ENCODE measurements at regions not wholly inside any gene's neighbourhood (a gene's known extent, or its start where the extent isn't known, plus 50 kb on each side); places are given as distances from the start of the nearest gene placed in this dataset.

DNA sequence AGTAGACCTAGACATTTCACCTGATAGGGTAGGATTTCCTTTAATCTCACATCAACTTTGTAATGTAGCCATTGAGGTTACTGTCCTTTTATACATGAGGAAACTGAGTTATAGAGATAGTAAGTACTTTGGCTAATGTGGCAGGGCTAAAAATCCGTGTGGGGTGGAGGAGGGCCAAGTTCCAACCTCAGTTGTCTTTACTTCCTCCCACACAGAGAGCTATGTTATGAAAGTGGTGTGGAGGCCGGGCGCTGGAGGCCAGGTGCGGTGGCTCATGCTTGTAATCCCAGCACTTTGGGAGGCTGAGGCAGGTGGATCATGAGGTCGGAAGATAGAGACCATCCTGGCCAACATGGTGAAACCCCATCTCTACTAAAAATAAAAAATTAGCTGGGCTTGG lies 173.3 kb downstream of the PALM2AKAP2 start:
- DNase-seq = no peak

DNA sequence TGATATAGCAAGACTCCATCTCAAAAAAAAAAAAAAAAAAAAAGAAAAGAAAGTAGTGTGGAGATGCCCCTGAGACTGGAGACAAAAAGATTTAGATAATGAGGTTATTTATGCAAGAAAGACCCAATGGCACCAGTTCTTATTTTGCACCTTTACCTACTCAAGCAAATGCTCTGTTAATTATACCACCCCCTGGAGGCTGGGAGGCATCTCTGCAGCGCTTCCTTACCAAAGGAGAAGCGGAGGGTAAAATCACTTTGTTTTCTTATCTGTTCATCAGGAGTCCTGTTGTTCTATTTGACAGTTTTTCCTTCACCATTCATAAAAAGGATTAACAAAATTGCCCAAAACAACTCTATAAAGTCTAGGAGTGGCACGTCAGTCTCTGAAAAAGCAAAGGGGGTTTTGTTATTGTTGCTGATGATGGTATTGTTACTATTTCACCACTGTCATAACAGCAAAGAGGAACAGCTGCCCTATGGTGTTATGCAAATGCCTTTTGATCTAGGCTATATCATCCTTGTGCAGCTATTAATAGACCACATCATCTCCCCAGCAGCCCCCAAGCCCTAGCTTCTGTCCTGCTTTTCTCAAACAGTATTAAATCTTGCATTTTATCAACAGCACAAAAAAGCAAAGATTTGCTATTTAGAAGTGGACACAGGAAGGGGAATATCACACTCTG lies 174.0 kb downstream of the PALM2AKAP2 start:
- no peak for DNase-seq

DNA sequence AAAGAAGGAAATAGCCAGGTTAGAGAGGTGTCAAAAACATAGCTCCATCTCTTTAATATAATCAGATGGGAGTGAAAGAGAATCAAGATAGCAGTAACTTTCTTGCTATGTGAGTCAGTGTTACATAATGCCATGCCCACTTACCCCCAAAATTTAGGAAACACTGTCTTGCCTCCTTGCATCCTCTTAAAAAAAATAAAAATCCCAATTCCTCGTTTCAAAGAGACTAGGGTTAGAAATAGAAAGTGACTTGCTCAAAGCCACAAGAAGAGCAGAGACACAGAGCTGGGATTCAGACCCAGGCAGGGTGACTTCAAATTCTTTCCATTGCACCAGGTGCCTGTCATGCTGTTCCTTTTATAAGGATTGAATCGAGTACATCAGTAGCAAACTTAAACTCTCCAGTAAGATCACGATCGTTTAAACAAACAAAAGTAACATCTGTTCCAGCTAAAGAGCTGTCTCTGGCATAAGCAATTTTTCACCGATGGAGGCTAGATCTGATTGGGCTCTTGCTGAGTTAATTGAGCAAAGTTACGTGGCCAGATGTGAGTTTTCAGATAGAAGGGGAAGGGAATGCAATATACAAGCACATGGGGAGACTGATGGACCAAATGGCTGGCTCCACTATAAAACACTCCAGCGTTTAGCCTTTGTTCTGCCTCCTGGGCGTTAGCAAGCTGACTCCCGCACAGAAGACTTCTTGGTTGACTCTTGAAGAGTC lies 176.9 kb downstream of the PALM2AKAP2 start:
- no peak for DNase-seq

DNA sequence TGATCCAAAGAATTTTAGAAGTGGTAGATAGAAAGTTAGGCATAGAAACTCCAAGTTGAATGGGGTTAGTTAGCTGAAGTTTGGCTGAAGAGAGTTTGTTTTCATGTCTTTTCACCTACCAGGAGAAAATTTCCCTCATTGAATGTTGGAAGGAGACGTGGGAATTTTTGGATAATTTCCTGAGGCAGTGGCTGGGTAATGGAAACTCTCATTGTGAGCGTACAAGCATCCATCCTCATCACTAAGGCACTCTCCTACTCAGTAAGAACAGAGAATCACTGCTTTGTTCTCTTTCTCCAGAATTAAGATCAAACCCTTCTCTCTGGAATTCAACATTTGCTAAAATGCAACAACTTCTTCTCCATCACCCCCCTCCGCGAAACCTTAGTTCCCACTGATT lies 179.7 kb downstream of the PALM2AKAP2 start:
- DNase-seq = no peak

DNA sequence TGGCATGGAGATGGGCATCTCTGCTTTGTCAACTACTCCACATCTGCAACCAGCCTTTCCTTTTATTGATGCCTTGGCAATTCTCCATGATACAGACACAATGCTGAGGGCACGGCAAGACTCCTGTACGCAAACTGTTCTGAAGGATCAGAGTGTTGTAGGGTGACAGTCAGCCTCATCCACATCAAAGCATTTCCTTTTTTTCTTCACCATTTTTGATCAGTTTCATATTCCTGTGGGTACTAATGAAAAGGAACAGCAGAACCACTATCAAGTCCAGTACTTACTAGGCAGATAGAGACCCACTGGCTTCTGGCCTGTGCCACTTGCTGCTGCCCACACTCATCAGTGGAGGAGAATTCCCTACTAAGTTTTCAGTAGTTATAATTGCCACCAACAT lies 181.6 kb downstream of the PALM2AKAP2 start:
- DNase-seq = no peak

DNA sequence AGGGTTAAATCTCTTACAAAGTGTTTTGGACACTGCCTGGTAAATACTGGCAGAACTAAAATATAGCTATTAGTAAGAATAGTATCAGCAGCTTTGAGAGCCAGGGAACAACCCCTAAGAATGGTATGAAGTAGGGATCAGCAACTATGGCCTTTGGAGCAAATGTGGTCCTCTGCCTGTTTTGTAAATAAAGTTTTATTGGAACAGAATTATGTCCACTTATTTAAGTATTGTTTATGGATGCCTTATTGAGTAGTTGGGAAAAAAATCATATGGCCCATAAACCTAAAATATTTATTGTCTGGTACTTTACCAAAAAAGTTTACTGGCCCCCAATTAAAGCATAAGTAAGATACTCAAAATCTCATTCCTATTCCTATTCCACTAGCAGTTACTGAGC lies 182.2 kb downstream of the PALM2AKAP2 start:
- DNase-seq = no peak

DNA sequence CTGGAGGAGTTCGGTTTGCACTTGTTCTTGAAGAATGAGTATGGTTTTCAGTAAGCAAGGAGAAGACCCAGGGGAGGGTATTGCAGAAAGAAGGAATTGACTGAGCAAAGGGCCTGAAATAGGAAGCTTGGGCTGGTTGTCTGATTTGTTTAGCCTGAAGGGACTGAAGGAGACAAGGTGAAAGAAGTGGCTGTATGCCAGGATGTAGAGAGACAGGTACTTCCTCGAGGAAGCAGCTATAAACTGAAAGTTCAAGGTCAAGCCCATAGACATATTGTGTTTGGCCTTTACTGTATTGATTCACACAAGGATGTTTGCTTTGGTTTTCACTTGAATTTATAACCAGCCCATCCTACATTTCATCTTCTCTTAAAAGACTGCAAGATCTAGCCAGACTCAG lies 183.1 kb downstream of the PALM2AKAP2 start:
- no peak for DNase-seq

DNA sequence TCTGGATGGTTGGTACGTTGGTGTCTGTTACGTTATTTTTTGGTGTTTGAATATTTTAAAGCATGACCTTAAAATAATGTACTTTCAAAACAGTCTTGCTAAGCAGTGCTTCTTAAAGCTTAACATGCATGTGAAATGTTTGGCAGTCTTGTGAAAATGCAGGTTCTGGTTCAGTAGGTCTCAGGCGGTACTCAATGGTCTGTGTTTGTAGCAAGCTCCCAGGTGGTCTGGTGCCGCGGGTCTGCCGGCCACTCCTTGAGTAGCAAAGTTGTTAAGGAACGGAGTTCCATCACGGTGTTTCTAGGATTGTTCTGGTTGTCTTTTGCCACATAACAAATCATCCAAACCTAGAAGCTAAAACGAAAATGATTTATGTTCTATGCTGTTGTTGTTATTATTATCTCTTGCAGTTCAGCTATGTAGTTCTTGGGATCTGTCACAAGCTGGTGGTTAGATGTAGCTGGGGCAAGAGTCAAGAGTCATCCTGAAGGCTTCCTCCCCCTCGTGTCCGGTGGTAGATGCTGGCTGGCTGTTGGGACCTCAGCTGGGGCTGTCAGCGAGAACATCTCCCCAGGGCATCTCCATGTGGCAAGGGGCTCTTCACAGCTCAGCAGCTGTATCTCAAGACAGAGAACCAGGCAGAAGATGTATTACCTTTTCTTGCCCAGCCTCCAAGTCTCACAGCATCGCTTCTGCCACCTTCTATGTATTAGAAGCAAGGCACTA lies 186.8 kb downstream of the PALM2AKAP2 start:
- DNase-seq = peak; percentile 33

DNA sequence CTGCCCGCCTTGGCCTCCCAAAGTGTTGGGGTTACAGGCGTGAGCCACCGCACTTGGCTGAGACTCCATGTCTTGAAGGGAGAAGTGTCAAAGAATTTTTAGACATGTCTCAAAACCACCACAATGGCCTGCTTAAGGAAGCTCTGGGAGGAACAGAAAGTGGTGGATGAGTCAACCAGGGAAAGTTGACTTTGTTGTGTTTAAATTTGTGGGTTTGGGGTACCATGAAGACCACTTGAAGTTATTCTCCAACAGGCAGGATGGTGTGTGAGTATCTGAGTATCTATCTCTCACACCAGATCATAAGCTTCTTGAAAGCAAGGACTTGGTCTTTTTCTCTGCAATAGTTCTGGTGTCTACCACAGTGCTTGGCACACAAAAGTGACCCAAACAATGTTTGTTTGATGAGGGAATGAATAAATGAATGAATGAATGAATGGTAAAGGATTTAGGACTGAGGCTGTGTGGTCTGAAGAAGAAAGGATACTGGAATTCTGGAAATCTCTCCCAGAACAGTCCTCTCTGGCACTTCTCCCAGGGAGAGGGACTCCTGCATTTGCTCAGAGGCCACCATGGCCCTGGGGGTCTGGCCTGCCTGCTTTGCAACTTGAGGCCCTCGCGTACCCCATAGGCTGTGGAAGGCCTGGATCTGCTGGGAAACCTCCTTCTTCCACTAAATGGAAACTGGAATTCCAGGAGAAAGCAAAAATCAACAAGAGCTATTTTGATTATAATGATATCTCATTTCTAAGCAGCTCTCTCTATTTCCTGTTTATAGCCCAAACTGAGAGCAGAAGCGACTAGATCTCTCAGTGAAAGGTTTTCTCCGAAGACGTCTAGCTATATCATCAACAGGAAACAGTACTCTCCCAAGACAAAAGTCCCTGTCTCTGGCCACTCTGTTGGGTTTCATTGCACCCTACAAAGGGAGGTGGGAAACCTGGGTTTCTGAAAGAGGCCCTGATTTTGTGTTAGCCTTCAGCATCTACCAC lies 187.9 kb downstream of the PALM2AKAP2 start:
- DNase-seq = no peak

DNA sequence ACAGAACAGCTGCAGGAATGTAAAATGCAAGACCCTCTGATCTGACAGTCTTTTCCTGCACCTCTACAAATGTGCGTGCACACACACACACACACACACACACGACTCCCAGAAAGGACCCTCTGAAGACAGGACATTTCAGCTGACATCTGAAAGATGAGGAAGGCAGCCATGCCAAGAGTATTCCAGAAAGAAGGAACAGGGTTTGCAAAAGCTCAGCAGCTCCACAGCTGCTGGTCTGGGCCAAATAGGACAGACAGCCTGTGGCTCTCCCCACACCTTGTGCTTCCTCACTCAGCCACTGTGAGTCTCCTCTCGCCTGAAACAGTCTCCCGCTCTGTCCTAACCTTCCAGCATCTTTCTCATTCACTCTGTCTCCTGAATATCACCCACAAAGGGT lies 189.0 kb downstream of the PALM2AKAP2 start:
- DNase-seq = peak; percentile 45

DNA sequence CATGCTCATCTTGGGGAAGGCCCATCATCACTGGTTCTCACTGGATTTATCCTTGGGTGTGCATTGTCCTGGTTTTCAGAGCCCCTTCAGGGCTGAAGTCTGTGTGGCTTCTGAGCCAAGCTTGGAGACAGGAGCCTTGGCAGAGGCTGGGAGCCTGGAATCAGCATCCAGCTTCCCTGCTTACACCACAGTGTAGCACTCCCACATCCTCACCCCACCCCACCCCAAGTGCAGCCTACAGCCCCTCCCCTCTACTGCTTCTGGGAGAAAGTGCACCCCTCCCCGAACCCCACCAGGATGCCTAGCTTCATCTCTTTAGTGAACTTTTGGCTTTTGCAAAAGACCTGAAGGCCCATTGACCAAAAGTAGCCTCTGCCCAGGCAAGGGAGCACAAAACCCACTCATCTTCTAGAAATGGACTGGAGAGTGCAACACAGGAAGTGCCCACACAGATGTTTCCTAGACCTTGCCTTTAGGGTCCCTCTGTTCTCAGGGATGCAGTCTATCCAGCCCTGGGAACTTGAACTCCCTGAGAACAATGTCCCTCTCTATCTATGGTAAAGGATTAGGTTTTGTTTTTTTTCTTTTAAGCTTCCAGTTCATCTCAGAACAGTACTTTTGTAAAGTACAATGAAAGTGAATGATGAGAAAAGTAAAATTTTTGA lies 189.7 kb downstream of the PALM2AKAP2 start:
- no peak for DNase-seq

DNA sequence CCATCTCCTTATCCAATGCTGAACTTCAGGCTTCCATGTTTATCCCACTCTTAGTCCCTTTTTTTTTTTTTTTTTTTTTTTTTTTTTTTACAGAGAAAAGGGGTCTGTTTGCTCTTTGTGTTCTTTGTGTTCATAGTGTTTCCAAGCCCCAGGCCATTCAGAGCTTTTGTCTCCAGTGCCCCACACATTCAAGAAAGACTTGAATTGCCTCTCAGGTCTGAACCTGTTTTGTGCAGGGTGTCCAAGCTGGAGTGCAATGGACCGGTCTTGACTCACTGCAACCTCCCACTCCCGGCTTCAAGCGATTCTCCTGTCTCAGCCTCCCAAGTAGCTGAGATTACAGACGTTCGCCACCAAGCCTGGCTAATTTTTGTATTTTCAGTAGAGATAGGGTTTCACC lies 191.2 kb downstream of the PALM2AKAP2 start:
- no peak for DNase-seq

DNA sequence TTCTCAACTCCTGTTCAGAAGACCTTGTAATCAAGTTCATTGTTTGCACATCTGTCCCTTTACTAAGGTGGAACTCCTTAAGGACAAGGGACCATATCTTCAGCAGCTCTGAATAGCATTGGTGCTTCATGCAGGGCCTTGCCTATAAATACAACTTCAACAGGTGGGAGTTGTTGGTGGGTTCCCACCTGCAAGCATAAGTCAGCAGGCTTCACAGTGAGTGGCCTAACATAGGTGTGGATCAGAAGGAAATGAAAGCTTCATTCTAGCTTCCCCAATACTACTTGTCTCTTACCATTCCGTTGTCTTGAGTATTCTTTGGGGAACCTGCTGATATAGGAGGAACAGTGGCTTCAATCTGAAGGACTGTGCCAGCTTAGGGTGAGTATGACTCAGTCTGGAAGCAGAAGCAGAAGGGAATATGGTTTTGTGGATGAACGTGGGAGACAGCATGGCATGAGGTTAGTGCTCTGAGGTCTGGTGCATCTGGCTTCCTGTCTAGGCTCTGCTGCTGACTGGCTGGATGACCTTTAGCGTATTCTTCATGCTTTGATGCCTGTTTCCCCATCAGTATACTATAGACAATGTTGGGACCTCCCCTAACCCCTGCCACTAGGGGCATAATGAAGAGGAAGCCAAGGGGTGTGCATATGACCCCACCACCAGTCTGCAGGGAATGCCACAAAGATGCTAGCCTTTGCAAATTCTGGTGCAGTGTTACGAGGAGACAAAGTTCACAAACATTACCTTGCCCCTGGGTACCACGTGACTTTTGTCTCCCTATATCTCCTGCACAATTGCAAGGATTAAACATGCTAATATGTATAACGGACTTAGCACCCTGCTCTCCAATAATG lies 192.3 kb downstream of the PALM2AKAP2 start:
- no peak for DNase-seq

DNA sequence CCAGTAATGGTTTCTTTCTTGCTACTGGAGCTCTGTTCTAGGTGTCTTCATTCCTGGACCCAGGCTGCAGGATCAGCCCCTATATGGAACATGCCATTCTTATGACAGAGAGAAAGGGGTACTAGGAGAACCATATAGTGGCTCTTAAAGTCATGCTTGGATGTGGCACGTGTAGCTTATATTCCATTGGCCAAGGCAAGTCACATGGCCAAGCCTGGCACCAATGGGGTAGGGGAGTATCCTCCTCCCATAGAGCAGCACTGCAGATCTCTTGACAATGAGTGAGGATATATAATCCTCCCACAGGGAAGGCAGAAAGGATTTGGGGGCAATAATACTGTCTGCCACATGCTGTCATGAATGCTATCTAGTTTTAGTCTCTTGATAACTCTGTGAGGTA lies 193.3 kb downstream of the PALM2AKAP2 start:
- no peak for DNase-seq

DNA sequence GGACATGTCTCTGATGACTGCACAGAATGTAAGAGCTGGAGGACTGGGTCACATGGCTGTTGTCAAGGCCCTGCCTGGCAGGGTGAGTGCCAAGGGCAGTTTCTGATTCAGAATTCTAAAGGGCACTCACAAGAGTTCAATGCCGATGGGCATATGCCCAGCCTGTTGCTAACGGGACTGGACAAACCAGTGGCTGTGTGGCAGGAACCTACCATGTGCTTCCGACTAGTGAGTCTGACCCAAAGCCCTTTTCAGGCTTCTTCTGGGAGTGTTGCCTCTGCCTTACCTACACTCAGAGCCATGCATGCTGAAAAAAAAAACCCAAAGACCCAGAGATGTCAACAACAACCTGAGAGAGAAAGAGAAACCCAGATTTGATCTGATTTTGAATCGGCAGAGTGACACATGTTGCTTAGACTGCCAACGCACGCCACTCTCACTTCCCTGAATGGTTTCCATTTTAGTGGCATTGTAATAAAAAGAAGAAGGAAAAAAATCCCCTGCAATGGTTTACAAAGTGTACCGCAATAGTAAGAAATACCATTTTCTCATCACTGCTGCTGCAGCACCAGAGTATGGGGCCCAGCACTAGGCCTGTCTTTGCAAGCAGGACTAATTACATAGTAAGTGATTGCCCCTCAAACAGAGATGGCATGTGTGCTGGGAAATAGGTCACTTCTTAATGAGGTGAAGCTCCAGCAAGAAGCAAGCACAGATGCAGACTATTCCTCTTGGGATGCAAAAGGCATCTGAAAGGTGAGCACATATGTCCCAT lies 194.3 kb downstream of the PALM2AKAP2 start:
- DNase-seq = no peak

DNA sequence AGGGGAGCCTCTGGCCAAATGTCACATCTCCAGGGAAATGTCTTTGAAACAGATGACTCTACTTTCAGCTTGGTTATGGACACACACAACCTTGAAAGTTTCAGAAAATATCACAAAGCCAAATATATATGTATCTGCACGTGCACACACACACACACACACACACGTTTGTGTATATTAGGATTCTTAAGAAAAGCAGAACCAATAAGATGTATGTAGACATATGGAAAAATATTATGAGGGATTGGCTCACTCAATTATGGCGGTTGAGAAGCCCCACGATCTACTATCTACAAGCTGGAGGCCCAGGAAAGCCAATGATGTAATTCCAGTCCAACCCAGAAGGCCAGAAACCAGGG lies 194.9 kb downstream of the PALM2AKAP2 start:
- DNase-seq = no peak

DNA sequence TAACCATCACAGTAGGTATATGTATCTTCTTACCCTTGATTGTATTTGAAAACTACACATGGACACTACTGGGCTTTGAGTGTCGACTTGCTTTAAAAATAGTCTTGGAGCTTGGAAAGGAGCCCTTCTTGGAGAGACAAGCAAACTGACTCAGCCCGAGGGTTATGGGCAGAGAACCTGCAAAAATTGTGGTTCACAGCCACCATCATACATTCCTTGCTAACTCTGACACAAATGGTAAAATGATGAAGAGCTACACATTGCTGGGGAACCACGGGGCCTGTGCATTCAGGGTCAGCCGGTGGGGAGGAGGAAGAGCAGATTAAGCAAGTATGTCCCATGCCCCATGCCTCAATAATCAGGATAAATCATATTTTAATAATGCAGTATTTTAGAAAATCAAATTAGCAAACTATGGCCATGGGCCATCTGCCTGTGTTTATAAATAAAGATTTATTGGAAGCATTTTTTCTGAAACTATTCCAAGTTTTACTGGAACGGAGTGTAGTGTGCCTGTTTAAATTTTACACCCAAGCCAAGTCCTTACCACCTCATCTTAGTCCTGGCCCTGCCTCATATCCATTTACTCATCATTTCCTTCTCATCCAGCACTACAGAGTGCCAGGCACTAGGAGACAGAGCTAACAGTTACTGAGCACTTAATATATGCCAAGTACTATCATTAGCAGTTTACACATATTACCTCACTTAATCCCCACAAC lies 195.7 kb downstream of the PALM2AKAP2 start:
- no peak for DNase-seq

DNA sequence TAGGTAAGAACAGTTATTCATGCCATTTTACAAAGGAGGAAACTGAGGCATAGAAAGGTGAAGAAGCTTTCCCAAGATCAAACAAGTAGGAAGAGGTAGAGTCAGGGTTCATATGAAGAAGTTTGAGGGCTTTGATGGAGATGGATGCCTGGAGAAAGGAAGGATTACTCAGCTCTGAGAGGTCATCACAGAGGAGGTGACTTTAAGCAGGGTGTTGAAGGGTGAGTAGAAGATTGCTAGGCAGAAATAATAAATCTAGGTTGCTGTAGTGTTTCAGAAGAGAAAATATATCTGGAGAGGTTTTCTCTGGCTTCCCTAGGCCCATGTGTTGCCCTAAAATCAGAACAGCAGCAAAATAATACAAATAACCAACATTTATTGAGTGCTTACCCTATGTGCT lies 196.3 kb downstream of the PALM2AKAP2 start:
- no peak for DNase-seq

DNA sequence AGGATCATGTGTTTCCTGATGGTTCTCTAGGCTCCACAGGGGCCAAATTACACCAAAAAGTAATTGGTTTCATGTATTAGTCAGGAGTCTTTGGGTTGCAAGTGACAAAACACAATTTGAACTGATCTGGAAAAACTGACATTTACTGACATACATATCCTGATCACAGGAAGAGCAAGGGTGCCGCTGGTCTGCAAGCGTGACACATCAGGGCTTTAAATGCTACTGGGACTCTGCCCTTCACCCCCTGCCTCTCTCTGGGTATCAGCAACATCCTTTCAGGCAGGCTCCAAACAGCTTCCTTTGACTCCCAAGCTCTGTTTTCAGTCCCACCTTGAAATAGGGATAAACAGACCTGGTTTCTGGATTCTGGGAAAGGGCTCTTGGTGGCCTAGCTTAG lies 197.5 kb downstream of the PALM2AKAP2 start:
- DNase-seq = no peak

DNA sequence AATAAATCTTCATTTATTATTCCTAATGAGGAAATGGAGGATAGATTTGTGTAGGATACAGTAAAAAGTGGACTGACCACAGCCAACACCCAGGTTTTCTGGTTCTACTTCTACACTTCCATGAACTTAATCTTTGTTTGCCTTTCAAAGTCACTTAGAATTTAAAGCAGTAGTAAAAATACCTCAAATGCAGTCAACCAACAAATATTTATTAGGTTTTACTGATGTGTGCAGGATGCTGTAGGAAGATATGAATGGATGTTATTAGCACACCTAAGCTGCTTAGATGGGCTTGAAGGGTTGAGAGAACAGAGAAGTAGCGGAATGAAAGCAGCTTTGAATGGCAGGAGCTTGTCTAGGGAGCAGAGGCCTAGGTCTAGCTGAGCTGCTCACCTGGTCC lies 201.1 kb downstream of the PALM2AKAP2 start:
- no peak for DNase-seq

Data from femur (tissue), 1 donor.